ENCODE measurements at regions not wholly inside any gene's neighbourhood (a gene's known extent, or its start where the extent isn't known, plus 50 kb on each side); places are given as distances from the start of the nearest gene placed in this dataset.

- H3K36me3 Mint-ChIP-seq = no peaks in the 10 kb centered on the region
- H3K4me1 Mint-ChIP-seq (ENCODE audit: unreplicated experiment) = no peaks in the 10 kb centered on the region
- no peak for TF ChIP-seq CTCF (conservative IDR thresholded peaks at IDR 0.05)
- no peaks in the 10 kb centered on the region for H3K9me3 Mint-ChIP-seq
- H3K27me3 Mint-ChIP-seq = peaks cover 26% of the 10 kb centered on the region
- no peak overlapping the region for H3K4me3 Mint-ChIP-seq
- H3K27ac Mint-ChIP-seq = no peak overlapping the region
- no peak for DNase-seq (ENCODE audit: extremely low spot score, unreplicated experiment)
These were observed 221.4 kb downstream of the MINAR1 start for GRCh38 chr15:79653533-79653932.

- Mint-ChIP-seq H3K36me3 (no peaks in the 10 kb centered on the region), H3K27me3 (peaks cover 36% of the 10 kb centered on the region), H3K4me1 (ENCODE audit: unreplicated experiment) (no peaks in the 10 kb centered on the region), H3K4me3 (no peak overlapping the region), H3K27ac (no peak overlapping the region), H3K9me3 (no peaks in the 10 kb centered on the region)
- TF ChIP-seq CTCF (conservative IDR thresholded peaks at IDR 0.05) = no peak
- DNase-seq (ENCODE audit: extremely low spot score, unreplicated experiment) = no peak
These were observed 224.2 kb downstream of the MINAR1 start for GRCh38 chr15:79656151-79657000.

GRCh38 chr15:79657722-79658121 lies 225.6 kb downstream of the MINAR1 start:
- Mint-ChIP-seq H3K27ac (no peak overlapping the region), H3K4me3 (no peak overlapping the region), H3K4me1 (ENCODE audit: unreplicated experiment) (no peaks in the 10 kb centered on the region), H3K36me3 (no peaks in the 10 kb centered on the region), H3K9me3 (no peaks in the 10 kb centered on the region), H3K27me3 (peaks cover 46% of the 10 kb centered on the region)
- no peak for TF ChIP-seq CTCF (conservative IDR thresholded peaks at IDR 0.05)
- no peak for DNase-seq (ENCODE audit: extremely low spot score, unreplicated experiment)

GRCh38 chr15:79659691-79660090 lies 227.6 kb downstream of the MINAR1 start:
- H3K27ac Mint-ChIP-seq = no peak overlapping the region
- H3K9me3 Mint-ChIP-seq = no peaks in the 10 kb centered on the region
- no peaks in the 10 kb centered on the region for H3K36me3 Mint-ChIP-seq
- no peak for TF ChIP-seq CTCF (conservative IDR thresholded peaks at IDR 0.05)
- H3K4me1 Mint-ChIP-seq (ENCODE audit: unreplicated experiment) = no peaks in the 10 kb centered on the region
- no peak overlapping the region for H3K4me3 Mint-ChIP-seq
- H3K27me3 Mint-ChIP-seq = peaks cover 45% of the 10 kb centered on the region
- no peak for DNase-seq (ENCODE audit: extremely low spot score, unreplicated experiment)

GRCh38 chr15:79661411-79661810 lies 229.3 kb downstream of the MINAR1 start:
- Mint-ChIP-seq H3K4me1 (ENCODE audit: unreplicated experiment) (no peaks in the 10 kb centered on the region), H3K9me3 (no peaks in the 10 kb centered on the region), H3K27me3 (peaks cover 36% of the 10 kb centered on the region), H3K4me3 (no peak overlapping the region), H3K36me3 (no peaks in the 10 kb centered on the region), H3K27ac (no peak overlapping the region)
- TF ChIP-seq CTCF (conservative IDR thresholded peaks at IDR 0.05) = no peak
- no peak for DNase-seq (ENCODE audit: extremely low spot score, unreplicated experiment)
